GM12878 (cell line): ENCODE measurements at regions not wholly inside any gene's neighbourhood (a gene's known extent, or its start where the extent isn't known, plus 50 kb on each side); places are given as distances from the start of the nearest gene placed in this dataset.
"Not testable (repeated sequence)": the region's sequence is repeated elsewhere in the genome, so short reads cannot be mapped to it uniquely, and the experiment has no call there.

ENCODE experiments used
- ATAC-seq: fragments of 200-7000 bp; cut with Tn5 transposase; 3 replicates; pipeline ENCODE4 v1.9.1; 2020; ENCODE audit warnings: mild to moderate bottlenecking, moderate library complexity
- BruUV-seq: library from RNA; stranded (reverse); fragments of 400-500 nt; replicated peaks from 2 replicates; lab custom pipeline; 2021; lab: Mats Ljungman, UMichigan
- CTCF ChIA-PET: fragments of 300-600 bp; sonication (Branson Sonifier 250); formaldehyde crosslinking; extraction: SDS; loops from one replicate; lab custom pipeline; 2021; ENCODE audit warnings: inconsistent platforms; lab: Yijun Ruan, JAX
- POLR2A ChIA-PET: fragments of 350-600 bp; formaldehyde crosslinking; extraction: SDS; loops from one replicate; lab custom pipeline; 2021; ENCODE audit warnings: inconsistent platforms; lab: Charles Lee
- RAD21 ChIA-PET: fragments of 300-600 bp; sonication (Branson Sonifier 250); formaldehyde crosslinking; loops from one replicate; lab custom pipeline; 2023; ENCODE audit warnings: antibody characterized with exemption; ENCODE audit not compliant: unreplicated experiment; lab: Charles Lee
- SMC1A ChIA-PET: fragments of 300-600 bp; sonication (Branson Sonifier 250); formaldehyde crosslinking; loops from one replicate; lab custom pipeline; 2023; ENCODE audit not compliant: unreplicated experiment, uncharacterized antibody; lab: Charles Lee
- DNase-seq: peaks from one replicate; pipeline ENCODE4 v3.0.0-alpha.2; 2011; ENCODE audit warnings: low read depth, low spot score
- FAIRE-seq: peaks from 3 replicates; lab custom pipeline; 2011; peaks lifted over from hg19 to GRCh38; lab: Jason Lieb, UNC
- H2AFZ ChIP-seq: 2 replicates; pipeline ENCODE4 v1.6.0; 2011; ENCODE audit warnings: low read depth, low read length, control low read depth; ENCODE audit not compliant: control insufficient read depth
- H3K27ac ChIP-seq: 2 replicates; pipeline ENCODE4 v1.5.1; 2011; ENCODE audit warnings: control low read depth; ENCODE audit not compliant: control insufficient read depth, insufficient read depth
- H3K27me3 ChIP-seq, 2 experiments: replicated peaks in 1 of 2; 2 replicates each; pipeline versions ENCODE4 v1.6.0 to v1.6.1; 2011; ENCODE audit warnings: low read length in 1 of 2; ENCODE audit not compliant: control insufficient read depth in 2 of 2, insufficient read depth in 2 of 2
- H3K36me3 ChIP-seq, 2 experiments: 2 replicates each; pipeline ENCODE4 v1.5.1; 2011; ENCODE audit warnings: low read length in 1 of 2; ENCODE audit not compliant: control insufficient read depth in 2 of 2, insufficient read depth in 2 of 2
- H3K4me1 ChIP-seq: 2 replicates; pipeline ENCODE4 v1.6.1; 2011; ENCODE audit warnings: mild to moderate bottlenecking, low read length, moderate library complexity, mixed read lengths; ENCODE audit not compliant: control insufficient read depth, insufficient read depth
- H3K4me2 ChIP-seq: 2 replicates; pipeline ENCODE4 v1.6.0; 2011; ENCODE audit warnings: control low read depth; ENCODE audit not compliant: control insufficient read depth, insufficient read depth
- H3K4me3 ChIP-seq: fragments of 200-600 bp; sonication (generic); 2 replicates; pipeline ENCODE4 v1.5.1; 2016
- H3K79me2 ChIP-seq: 2 replicates; pipeline ENCODE4 v1.6.0; 2011; ENCODE audit warnings: low read length; ENCODE audit not compliant: control insufficient read depth, insufficient read depth
- H3K9ac ChIP-seq: 2 replicates; pipeline ENCODE4 v1.8.0; 2011; ENCODE audit warnings: low read length, control low read depth, mixed read lengths; ENCODE audit not compliant: control insufficient read depth, insufficient read depth
- H3K9me3 ChIP-seq: replicated peaks from 3 replicates; pipeline ENCODE4 v1.5.1; 2011; ENCODE audit warnings: mild to moderate bottlenecking, low read length; ENCODE audit not compliant: control insufficient read depth, insufficient read depth
- H4K20me1 ChIP-seq: 2 replicates; pipeline ENCODE4 v1.6.0; 2011; ENCODE audit not compliant: control insufficient read depth, insufficient read depth
- MTA2 ChIP-seq: fragments of 450-650 bp; IDR thresholded peaks from 2 replicates; pipeline ENCODE4 v1.6.1; 2016; ENCODE audit warnings: low read depth, mild to moderate bottlenecking, moderate library complexity
- PAX8 ChIP-seq: fragments of 450-650 bp; IDR thresholded peaks from 2 replicates; pipeline ENCODE4 v1.6.1; 2017; ENCODE audit warnings: mild to moderate bottlenecking, moderate library complexity
- RB1 ChIP-seq: fragments of 450-650 bp; formaldehyde crosslinking; IDR thresholded peaks from 2 replicates; pipeline ENCODE4 v1.6.1; 2017; ENCODE audit warnings: mild to moderate bottlenecking, borderline replicate concordance
- RELA ChIP-seq: fragments of 450-650 bp; IDR thresholded peaks from 2 replicates; pipeline ENCODE4 v1.8.0; 2014; ENCODE audit warnings: borderline replicate concordance; ENCODE audit not compliant: partially characterized antibody
- SP1 ChIP-seq: IDR thresholded peaks from one replicate; pipeline ENCODE4 v1.6.1; 2011; ENCODE audit warnings: low read depth, low read length
- TAF1 ChIP-seq: IDR thresholded peaks from 2 replicates; pipeline ENCODE4 v1.6.1; 2011; ENCODE audit warnings: mild to moderate bottlenecking, low read depth, low read length, borderline replicate concordance
- ZNF24 ChIP-seq: fragments of 450-650 bp; IDR thresholded peaks from 2 replicates; pipeline ENCODE4 v1.6.1; 2017; ENCODE audit warnings: antibody characterized with exemption, mild to moderate bottlenecking
- ZZZ3 ChIP-seq: IDR thresholded peaks from 2 replicates; pipeline ENCODE4 v1.6.1; 2011; ENCODE audit warnings: low read depth; ENCODE audit not compliant: control insufficient read depth, insufficient read length
- WGBS: methylation state at CpG from one replicate; pipeline ENCODE4 v1.1.6; 2016; ENCODE audit warnings: low lambda C conversion rate; ENCODE audit not compliant: insufficient replicate concordance, insufficient coverage; ENCODE audit errors: missing lambda C conversion rate; 5-methylcytosine and 5-hydroxymethylcytosine counted together
- in situ Hi-C: fragments of 300-500 bp; cut with MboI; formaldehyde crosslinking; loops from 9 replicates; pipeline ENCODE4 v1.14.3; 2018; ENCODE audit warnings: mixed read lengths
- intact Hi-C: fragments of 100-400 bp; cut with micrococcal nuclease; formaldehyde crosslinking; loops from one replicate; pipeline ENCODE4 v1.14.2; 2022; ENCODE audit not compliant: unreplicated experiment
- TF ChIP-seq, protein P1 (sequence below): fragments of 450-650 bp; IDR thresholded peaks from 2 replicates; pipeline ENCODE4 v1.6.1; 2016; ENCODE audit warnings: mild to moderate bottlenecking

DNA sequence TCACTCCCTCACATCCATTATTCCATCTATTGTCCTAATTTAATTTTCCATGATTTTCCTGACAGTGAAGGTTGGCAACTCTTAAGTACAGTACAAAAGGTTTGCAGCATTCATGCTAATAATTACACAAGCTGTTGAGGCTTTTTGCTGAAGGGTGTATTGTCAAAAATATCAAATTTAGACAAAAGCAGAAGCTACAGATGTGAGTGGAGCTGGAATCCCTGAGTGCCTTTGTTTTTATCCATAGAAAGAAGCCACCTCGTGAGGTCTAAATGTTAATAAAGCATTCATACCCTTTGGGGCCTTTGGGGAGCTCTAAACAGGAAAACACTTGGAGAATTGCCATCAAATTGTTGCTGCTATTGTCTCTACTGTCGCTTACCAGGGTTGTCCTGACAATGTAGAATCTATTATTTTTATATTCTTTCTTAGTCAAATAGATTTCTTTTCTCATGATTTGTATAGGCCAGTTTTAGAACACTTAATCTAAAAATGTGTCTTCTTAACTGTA lies 185.8 kb upstream of the ROBO1 start (continued):
- no peak for TF ChIP-seq ZZZ3
- TF ChIP-seq, protein P1, sequence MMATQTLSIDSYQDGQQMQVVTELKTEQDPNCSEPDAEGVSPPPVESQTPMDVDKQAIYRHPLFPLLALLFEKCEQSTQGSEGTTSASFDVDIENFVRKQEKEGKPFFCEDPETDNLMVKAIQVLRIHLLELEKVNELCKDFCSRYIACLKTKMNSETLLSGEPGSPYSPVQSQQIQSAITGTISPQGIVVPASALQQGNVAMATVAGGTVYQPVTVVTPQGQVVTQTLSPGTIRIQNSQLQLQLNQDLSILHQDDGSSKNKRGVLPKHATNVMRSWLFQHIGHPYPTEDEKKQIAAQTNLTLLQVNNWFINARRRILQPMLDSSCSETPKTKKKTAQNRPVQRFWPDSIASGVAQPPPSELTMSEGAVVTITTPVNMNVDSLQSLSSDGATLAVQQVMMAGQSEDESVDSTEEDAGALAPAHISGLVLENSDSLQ, result no peak
- TF ChIP-seq TAF1, result no peak
- TF ChIP-seq RB1, result no peak
- TF ChIP-seq PAX8, result no peak
- TF ChIP-seq MTA2, result no peak
- no peak for TF ChIP-seq ZNF24
- no peak for TF ChIP-seq RELA
- no peak for TF ChIP-seq SP1

DNA sequence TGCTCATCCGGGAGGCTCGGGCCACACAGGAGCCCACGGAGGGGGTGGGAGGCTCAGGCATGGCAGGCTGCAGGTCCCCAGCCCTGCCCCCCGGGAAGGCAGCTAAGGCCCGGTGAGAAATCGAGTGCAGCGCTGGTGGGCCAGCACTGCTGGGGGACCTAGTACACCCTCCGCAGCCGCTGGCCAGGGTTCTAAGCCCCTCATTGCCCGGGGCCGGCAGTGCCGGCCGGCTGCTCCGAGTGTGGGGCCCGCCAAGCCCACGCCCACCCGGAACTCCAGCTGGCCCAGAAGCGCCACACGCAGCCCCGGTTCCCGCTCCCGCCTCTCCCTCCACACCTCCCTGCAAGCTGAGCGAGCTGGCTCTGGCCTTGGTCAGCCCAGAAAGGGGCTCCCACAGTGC lies 183.6 kb upstream of the ROBO1 start:
- H4K20me1 ChIP-seq, H3K9me3 ChIP-seq, H3K79me2 ChIP-seq, H3K36me3 ChIP-seq, BruUV-seq, FAIRE-seq, H3K4me1 ChIP-seq, H2AFZ ChIP-seq, POLR2A ChIA-PET, intact Hi-C loops, H3K4me3 ChIP-seq, in situ Hi-C loops, RAD21 ChIA-PET, H3K9ac ChIP-seq, H3K27ac ChIP-seq, H3K4me2 ChIP-seq, ATAC-seq, SMC1A ChIA-PET, H3K27me3 ChIP-seq, DNase-seq: not testable (repeated sequence)
- WGBS, result 65% methylated on average over 14 of the region's 23 CpGs
- CTCF ChIA-PET, result interaction anchor here (0.6 to 0.7 kb wide), 2 partner anchors 438 to 1127 kb away, joined by 3 to 4 read pairs; no protein-coding TSS in a partner anchor
